Dedifferentiated amniotic fluid mesenchymal stem cell (primary cell): ENCODE measurements at regions not wholly inside any gene's neighbourhood (a gene's known extent, or its start where the extent isn't known, plus 50 kb on each side); places are given as distances from the start of the nearest gene placed in this dataset.

Experiments
- DNase-seq: peaks from one replicate; pipeline ENCODE4 v3.0.0-alpha.2; 2016; ENCODE audit errors: extremely low spot score

- no peak for DNase-seq
These were observed 348.2 kb upstream of the SMIM31 start for GRCh38 chr4:164405774-164406173.

GRCh38 chr4:164408831-164409230 is 345.1 kb upstream of the SMIM31 start:
- DNase-seq, result no peak

- DNase-seq, result no peak
These were observed 343.5 kb upstream of the SMIM31 start for GRCh38 chr4:164410401-164410800.

GRCh38 chr4:164412246-164412645 is 341.7 kb upstream of the SMIM31 start:
- DNase-seq, result no peak

GRCh38 chr4:164413743-164414142 is 340.2 kb upstream of the SMIM31 start:
- DNase-seq, result no peak

GRCh38 chr4:164423819-164424218 is 330.1 kb upstream of the SMIM31 start:
- DNase-seq, result no peak

- DNase-seq, result no peak
These were observed 329.1 kb upstream of the SMIM31 start for GRCh38 chr4:164424846-164425245.

GRCh38 chr4:164428561-164428960 is 325.4 kb upstream of the SMIM31 start:
- no peak for DNase-seq

GRCh38 chr4:164438321-164438720 is 315.6 kb upstream of the SMIM31 start:
- no peak for DNase-seq

GRCh38 chr4:164439037-164439436 is 314.9 kb upstream of the SMIM31 start:
- DNase-seq, result no peak

GRCh38 chr4:164440199-164440598 is 313.7 kb upstream of the SMIM31 start:
- DNase-seq, result no peak

GRCh38 chr4:164441109-164441508 is 312.8 kb upstream of the SMIM31 start:
- DNase-seq, result no peak

GRCh38 chr4:164442180-164442579 is 311.8 kb upstream of the SMIM31 start:
- no peak for DNase-seq

- DNase-seq, result no peak
These were observed 307.4 kb upstream of the SMIM31 start for GRCh38 chr4:164446516-164446915.

GRCh38 chr4:164461901-164462300 is 292.0 kb upstream of the SMIM31 start:
- no peak for DNase-seq

- no peak for DNase-seq
These were observed 291.5 kb upstream of the SMIM31 start for GRCh38 chr4:164462471-164462870.

- no peak for DNase-seq
These were observed 289.6 kb upstream of the SMIM31 start for GRCh38 chr4:164464313-164464712.

GRCh38 chr4:164467493-164467892 is 286.4 kb upstream of the SMIM31 start:
- DNase-seq, result no peak

GRCh38 chr4:164481306-164482091 is 272.4 kb upstream of the SMIM31 start:
- no peak for DNase-seq

GRCh38 chr4:164482092-164482404 is 271.9 kb upstream of the SMIM31 start:
- DNase-seq, result no peak

GRCh38 chr4:164482758-164483157 is 271.2 kb upstream of the SMIM31 start:
- no peak for DNase-seq

GRCh38 chr4:164483711-164484110 is 270.2 kb upstream of the SMIM31 start:
- no peak for DNase-seq

GRCh38 chr4:164484551-164484950 is 269.4 kb upstream of the SMIM31 start:
- no peak for DNase-seq

GRCh38 chr4:164485136-164485535 is 268.8 kb upstream of the SMIM31 start:
- no peak for DNase-seq
